Stimulated activated memory B cell treated with anti-CD40 and anti-IgM and Interleukin-4, amounts not matched to agents 10 μg/mL and 1 μg/mL and 100 μg/mL, for 72 hours (primary cell): ENCODE measurements at regions not wholly inside any gene's neighbourhood (a gene's known extent, or its start where the extent isn't known, plus 50 kb on each side); places are given as distances from the start of the nearest gene placed in this dataset.

Experiments
- ATAC-seq: fragments of 150-1000 bp; cut with Tn5 transposase; 2 replicates; pipeline ENCODE4 v1.10.0; 2021
- H3K27ac Mint-ChIP-seq: one replicate; pipeline ENCODE4 v1.8.0; 2022; ENCODE audit warnings: mild to moderate bottlenecking, mixed read lengths
- H3K27me3 Mint-ChIP-seq: one replicate; pipeline ENCODE4 v1.8.0; 2022; ENCODE audit warnings: mixed read lengths
- H3K36me3 Mint-ChIP-seq: one replicate; pipeline ENCODE4 v1.8.0; 2022; ENCODE audit warnings: mixed read lengths
- H3K4me1 Mint-ChIP-seq: one replicate; pipeline ENCODE4 v1.8.0; 2022; ENCODE audit warnings: mixed read lengths
- H3K4me3 Mint-ChIP-seq: one replicate; pipeline ENCODE4 v1.8.0; 2022; ENCODE audit warnings: mild to moderate bottlenecking, moderate library complexity, mixed read lengths
- H3K9me3 Mint-ChIP-seq: one replicate; pipeline ENCODE4 v1.8.0; 2022; ENCODE audit warnings: mixed read lengths

DNA sequence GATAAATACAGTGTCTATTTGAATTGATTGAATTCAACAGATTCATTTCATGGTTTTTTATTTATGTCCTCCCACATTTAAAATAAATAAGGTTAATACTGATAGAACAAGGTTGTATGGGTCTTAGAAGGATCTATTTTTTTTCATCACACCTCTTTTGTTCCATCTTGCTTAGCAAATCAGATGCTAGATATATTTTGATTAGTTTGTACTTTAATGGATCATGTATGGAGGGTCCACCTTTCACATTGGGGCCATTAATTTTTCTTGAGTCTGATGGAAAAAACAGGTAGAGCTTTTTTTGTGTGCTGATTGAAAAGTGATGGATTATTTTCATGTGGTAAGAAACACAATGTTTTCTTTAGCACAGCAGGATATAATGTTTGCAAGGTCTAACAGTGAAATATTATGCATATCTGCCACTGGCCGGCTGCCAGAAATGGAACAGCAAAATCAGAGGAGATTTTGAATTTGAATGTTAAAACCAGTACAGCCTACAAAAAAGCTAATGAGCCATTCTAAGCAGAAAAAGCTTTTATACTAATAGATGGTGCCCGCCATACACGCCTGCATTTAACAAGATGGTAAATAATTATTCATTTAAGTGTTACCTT, 188.1 kb upstream of the ETAA1 start:
- no peak for ATAC-seq
- H3K4me3 Mint-ChIP-seq: no peak overlapping the region
- H3K9me3 Mint-ChIP-seq: peaks cover 3% of the 10 kb centered on the region
- H3K36me3 Mint-ChIP-seq: no peaks in the 10 kb centered on the region
- no peaks in the 10 kb centered on the region for H3K4me1 Mint-ChIP-seq
- peaks cover 6% of the 10 kb centered on the region for H3K27me3 Mint-ChIP-seq
- no peak overlapping the region for H3K27ac Mint-ChIP-seq

DNA sequence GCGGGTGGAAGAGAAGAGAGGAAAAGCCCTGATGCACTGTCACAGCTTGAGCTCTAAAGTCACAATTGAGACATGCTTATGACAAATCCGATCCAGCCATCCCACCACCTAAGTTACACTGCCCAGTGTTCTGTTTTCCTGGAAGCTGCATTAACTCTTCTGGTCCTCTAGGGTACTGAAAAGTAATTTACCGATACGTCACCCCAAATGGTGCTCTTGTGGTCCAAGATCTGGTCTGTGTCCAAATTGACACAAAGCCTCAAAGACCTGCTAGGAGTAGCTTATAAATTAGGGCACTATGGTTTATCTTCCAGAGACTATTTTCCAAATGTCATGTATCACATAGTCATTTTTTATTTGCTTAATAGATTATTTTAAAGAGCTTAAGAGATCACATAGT, 186.7 kb upstream of the ETAA1 start:
- no peaks in the 10 kb centered on the region for H3K36me3 Mint-ChIP-seq
- peaks cover 19% of the 10 kb centered on the region for H3K27me3 Mint-ChIP-seq
- H3K27ac Mint-ChIP-seq: no peak overlapping the region
- H3K4me1 Mint-ChIP-seq: no peaks in the 10 kb centered on the region
- peaks cover 13% of the 10 kb centered on the region for H3K9me3 Mint-ChIP-seq
- H3K4me3 Mint-ChIP-seq: no peak overlapping the region
- ATAC-seq: no peak

DNA sequence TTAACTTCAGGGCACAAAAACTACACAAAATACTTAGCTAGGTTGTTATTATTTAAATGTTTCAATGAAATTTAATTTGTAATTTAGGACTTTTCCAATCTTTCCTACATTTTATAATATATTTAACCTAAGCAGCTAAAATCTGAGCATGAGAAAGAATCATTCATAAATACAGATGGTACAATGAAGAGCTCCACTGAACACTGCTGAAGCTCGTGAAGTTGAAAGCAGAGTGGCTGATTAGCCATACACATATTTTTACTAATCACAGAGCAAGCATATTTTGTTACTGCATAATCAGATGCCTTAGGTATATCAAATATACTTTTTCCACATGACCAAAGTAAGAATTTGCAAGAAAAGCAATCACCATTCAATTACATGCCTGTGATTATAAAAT, 184.9 kb upstream of the ETAA1 start:
- Mint-ChIP-seq H3K9me3 (peaks cover 13% of the 10 kb centered on the region), H3K36me3 (no peaks in the 10 kb centered on the region), H3K27me3 (peaks cover 19% of the 10 kb centered on the region), H3K4me3 (no peak overlapping the region), H3K27ac (no peak overlapping the region), H3K4me1 (no peaks in the 10 kb centered on the region)
- no peak for ATAC-seq

DNA sequence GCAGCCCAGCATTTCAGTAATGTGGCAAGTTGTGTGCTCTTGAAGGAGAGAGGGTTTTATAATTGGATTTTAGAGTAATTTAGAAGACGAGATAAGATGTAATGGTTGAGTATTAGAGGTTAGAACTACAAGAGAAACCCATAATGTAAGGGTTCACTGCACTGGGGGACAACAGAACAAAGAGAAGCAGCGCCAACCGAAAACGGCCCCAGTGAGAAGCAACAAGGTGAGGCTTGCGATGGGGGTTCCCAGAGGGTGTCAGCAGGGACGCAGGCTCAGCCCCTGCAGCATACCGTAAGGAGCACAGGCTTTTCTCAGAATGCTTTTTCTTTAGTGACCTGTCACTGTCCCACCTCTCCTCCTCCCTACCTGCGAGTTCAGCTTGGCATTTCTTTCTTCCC, 183.9 kb upstream of the ETAA1 start:
- peaks cover 19% of the 10 kb centered on the region for H3K27me3 Mint-ChIP-seq
- no peak overlapping the region for H3K4me3 Mint-ChIP-seq
- ATAC-seq: no peak
- H3K36me3 Mint-ChIP-seq: no peaks in the 10 kb centered on the region
- H3K4me1 Mint-ChIP-seq: no peaks in the 10 kb centered on the region
- peaks cover 13% of the 10 kb centered on the region for H3K9me3 Mint-ChIP-seq
- no peak overlapping the region for H3K27ac Mint-ChIP-seq

DNA sequence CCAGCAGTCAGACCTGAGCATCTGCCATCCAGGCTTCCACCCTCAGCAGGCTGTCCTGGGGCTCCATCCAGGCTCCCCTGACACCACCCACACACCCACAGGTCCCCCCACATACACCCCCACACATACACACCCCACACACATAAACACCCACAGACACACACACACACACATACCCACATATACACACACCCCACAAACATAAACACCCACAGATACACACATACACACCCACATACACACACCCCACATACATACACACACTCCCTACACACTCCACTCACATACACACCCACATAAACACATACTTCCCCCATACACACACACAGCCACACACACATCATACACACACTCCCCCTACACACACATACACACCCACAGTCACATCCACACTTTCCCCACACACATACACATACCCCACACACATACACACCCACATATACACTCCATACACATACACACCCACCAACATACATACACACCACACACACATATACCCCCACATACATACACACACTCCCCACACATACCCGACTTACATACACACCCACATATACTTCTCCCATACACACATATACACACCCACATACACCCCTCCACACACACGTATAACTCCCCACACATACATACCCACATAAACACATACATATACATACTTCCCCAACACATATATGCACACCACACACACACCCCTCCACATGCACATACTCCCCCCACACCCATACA, 183.3 kb upstream of the ETAA1 start:
- no peaks in the 10 kb centered on the region for H3K4me1 Mint-ChIP-seq
- H3K4me3 Mint-ChIP-seq: no peak overlapping the region
- H3K36me3 Mint-ChIP-seq: no peaks in the 10 kb centered on the region
- no peak for ATAC-seq
- H3K9me3 Mint-ChIP-seq: peaks cover 13% of the 10 kb centered on the region
- no peak overlapping the region for H3K27ac Mint-ChIP-seq
- peaks cover 19% of the 10 kb centered on the region for H3K27me3 Mint-ChIP-seq

DNA sequence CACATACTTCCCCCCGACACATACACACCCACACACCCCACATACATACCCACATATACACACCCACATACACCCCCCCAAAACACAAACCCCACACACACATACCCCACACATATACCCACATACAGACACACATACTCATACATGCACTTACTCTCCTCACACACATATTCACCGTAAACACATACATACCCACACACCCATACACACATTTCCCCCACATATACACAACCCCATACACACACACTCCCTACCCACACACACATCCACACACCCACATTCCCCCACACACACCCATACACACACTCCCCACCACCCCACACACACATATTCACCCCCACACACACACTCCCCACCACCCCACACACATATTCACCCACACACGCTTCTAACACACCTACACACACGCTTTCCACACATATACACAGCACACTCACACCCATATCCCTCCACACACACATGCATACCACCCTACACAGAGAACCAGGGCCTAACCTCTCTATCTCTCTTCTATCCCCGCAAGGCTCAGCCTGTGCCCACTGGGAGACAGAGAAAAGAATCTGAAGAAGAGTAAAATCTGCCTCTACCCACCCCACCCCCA, 182.4 kb upstream of the ETAA1 start:
- ATAC-seq: peak; percentile 29
- no peak overlapping the region for H3K27ac Mint-ChIP-seq
- H3K4me3 Mint-ChIP-seq: no peak overlapping the region
- peaks cover 13% of the 10 kb centered on the region for H3K9me3 Mint-ChIP-seq
- H3K4me1 Mint-ChIP-seq: no peaks in the 10 kb centered on the region
- no peaks in the 10 kb centered on the region for H3K36me3 Mint-ChIP-seq
- H3K27me3 Mint-ChIP-seq: peaks cover 19% of the 10 kb centered on the region

DNA sequence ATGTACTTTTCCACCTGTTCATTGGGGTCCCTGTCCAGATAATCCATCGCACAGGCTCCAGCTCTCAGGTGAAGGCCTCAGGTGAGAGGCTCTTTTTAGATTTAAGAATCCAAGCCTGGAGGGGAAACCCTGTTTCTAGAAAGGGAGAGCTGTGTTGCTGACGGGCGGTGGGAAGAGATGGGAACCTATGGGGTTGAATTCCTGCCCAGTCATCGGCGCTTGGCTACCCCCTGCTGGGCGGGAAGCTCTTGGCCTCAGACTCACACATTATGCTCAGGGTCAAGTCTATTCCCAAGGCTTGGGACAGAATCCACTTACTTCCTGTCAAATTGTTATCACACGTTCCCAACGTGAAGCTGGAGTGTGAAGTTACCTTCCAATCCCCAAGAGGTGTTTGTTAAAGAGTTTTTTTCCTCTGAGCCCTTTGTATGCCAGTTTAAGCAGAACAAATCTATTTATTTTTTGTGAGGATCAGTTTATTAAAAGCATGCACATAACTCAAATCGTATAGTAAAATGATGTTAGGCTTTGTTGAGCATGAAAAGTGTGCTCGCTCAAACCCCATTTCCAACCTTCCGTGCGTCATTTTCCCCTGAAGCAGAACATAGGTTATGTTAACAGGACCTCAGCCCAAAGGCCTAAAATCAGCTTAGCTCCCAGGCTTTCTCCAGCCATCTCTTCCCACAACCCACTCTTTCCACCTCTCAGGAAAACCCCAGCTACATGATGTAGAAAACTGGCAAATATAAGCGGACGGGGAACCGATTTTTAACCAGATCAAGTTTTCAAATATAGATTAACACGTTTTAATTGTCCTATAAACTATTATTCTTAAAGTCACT, 181.7 kb upstream of the ETAA1 start:
- Mint-ChIP-seq H3K4me3 (no peak overlapping the region), H3K9me3 (peaks cover 13% of the 10 kb centered on the region), H3K4me1 (no peaks in the 10 kb centered on the region), H3K36me3 (no peaks in the 10 kb centered on the region), H3K27me3 (peaks cover 19% of the 10 kb centered on the region), H3K27ac (no peak overlapping the region)
- no peak for ATAC-seq

DNA sequence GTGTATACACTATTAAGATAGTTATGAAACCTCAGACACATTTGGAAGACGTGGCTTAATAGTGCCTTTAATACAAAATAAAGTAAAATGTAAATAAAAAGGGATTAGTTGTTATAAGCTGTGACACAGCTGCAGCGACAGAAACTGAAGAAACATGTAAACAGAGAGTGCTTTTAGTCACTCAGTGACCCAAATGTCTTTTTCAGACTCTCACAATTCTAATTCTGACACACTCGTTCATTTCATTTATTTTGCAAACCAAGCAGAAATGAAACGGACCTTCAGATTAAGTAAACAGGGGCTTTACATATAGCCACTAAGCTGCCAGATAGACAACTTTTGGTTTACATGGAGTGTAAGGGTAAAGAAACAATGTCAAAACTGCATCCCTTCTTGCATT, 181.0 kb upstream of the ETAA1 start:
- peaks cover 19% of the 10 kb centered on the region for H3K27me3 Mint-ChIP-seq
- H3K9me3 Mint-ChIP-seq: peaks cover 13% of the 10 kb centered on the region
- H3K36me3 Mint-ChIP-seq: no peaks in the 10 kb centered on the region
- no peak overlapping the region for H3K4me3 Mint-ChIP-seq
- no peak for ATAC-seq
- H3K27ac Mint-ChIP-seq: no peak overlapping the region
- H3K4me1 Mint-ChIP-seq: no peaks in the 10 kb centered on the region

DNA sequence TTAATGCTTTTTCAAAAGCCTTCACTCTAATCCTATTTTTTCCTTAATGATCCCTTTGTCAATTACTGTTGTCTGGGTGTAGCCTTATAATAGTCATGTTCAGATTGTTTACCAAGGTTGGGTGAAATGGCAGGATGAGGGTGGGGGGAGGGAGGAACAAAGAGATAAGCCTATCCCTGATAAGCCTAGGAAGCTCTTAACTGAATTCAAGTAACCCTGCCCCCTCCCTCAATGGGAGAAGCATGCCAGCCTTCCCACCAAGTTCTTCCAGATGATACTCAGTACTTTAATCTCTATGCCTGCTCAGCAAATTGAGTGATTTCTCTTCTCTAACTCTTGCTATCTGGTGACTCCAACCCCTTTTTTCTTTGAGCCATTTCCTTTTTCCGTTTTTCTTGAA, 180.3 kb upstream of the ETAA1 start:
- Mint-ChIP-seq H3K27me3 (peaks cover 19% of the 10 kb centered on the region), H3K4me1 (no peaks in the 10 kb centered on the region), H3K9me3 (peaks cover 13% of the 10 kb centered on the region), H3K4me3 (no peak overlapping the region), H3K27ac (no peak overlapping the region), H3K36me3 (no peaks in the 10 kb centered on the region)
- no peak for ATAC-seq

DNA sequence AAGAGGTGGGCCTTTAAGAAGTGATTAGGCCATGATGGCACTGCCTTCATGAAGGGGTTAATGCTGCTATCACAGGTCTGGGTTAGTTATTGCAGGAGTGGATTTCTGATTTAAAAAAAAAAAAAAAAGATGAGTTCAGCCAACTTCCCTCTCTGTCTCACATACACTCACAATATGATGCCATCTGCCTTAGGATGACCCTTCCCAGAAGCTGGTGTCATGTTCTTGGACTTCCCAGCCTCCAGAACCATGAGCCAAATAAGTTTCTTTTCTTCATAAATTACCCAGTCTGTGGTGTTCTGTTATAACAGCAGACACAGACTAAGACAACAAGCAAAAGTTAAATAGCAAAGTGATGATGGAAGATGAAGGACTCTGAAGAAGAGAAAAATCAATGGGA, 179.7 kb upstream of the ETAA1 start:
- Mint-ChIP-seq H3K4me1 (no peaks in the 10 kb centered on the region), H3K36me3 (no peaks in the 10 kb centered on the region), H3K9me3 (peaks cover 13% of the 10 kb centered on the region), H3K4me3 (no peak overlapping the region), H3K27me3 (peaks cover 19% of the 10 kb centered on the region), H3K27ac (no peak overlapping the region)
- ATAC-seq: no peak

DNA sequence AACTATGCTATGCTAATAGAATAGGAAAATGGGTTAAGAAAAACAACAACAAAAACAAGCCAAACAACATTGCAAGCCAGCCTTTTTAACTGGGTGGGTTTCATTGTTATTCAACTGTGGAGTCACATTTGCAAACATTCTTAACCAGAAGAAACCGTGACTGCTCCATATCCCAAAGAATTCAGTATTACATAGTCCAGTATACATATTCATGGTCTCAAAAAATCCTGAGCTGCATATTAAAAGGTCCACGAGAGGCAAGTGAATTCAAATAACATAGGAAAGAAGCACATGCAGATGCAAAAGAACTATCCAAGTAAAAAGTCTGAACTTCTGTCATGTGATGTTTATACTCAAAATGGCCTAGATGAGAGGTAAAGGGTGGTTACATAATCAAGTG, 179.1 kb upstream of the ETAA1 start:
- Mint-ChIP-seq H3K4me3 (no peak overlapping the region), H3K27me3 (peaks cover 19% of the 10 kb centered on the region), H3K4me1 (no peaks in the 10 kb centered on the region)

DNA sequence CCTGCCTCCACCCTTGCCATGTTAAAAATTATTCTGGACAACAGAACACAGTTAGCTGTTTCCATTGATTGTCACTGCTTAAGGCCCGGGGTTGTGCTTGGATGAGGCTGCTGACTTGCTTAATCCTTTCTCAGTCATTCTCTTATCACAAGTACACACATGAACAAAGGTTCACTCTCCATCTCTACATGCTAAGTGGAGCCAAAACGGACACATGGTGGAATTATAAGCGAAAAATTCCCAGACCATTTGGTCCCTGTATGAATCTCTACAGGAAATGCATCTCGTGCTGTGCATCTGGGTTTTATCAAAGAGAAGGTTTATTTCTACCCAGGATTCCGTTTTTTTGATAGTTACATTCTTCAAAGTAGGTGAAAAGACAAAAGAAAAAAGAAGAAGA, 177.5 kb upstream of the ETAA1 start:
- peaks cover 3% of the 10 kb centered on the region for H3K9me3 Mint-ChIP-seq
- peaks cover 7% of the 10 kb centered on the region for H3K27me3 Mint-ChIP-seq
- H3K4me3 Mint-ChIP-seq: no peak overlapping the region
- H3K27ac Mint-ChIP-seq: no peak overlapping the region
- no peak for ATAC-seq
- no peaks in the 10 kb centered on the region for H3K4me1 Mint-ChIP-seq
- no peaks in the 10 kb centered on the region for H3K36me3 Mint-ChIP-seq

More for the DNA sequence above, 179.1 kb upstream of the ETAA1 start:
- H3K9me3 Mint-ChIP-seq: peaks cover 13% of the 10 kb centered on the region
- no peak for ATAC-seq
- H3K27ac Mint-ChIP-seq: no peak overlapping the region
- no peaks in the 10 kb centered on the region for H3K36me3 Mint-ChIP-seq

DNA sequence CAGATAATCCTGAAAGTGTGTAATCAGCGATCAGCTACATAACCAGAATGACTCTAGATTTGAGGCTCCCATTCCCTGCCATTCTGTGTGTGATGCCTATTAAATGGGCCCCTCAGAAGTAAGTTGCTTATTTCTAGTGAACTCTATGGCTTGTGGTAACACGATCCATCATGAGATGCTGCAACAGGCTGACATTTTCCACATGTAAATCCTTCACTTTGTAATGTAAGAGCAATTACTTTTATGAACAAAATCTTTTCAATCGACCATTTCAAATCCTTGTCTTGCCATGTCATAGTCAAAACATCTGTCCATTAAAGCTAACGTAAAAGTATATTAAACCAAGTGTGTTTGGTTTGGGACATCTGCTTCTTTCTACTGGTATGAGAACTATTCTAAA, 175.9 kb upstream of the ETAA1 start:
- Mint-ChIP-seq H3K4me1 (no peaks in the 10 kb centered on the region), H3K9me3 (no peaks in the 10 kb centered on the region), H3K4me3 (no peak overlapping the region), H3K27me3 (no peaks in the 10 kb centered on the region), H3K27ac (no peak overlapping the region), H3K36me3 (no peaks in the 10 kb centered on the region)
- no peak for ATAC-seq

DNA sequence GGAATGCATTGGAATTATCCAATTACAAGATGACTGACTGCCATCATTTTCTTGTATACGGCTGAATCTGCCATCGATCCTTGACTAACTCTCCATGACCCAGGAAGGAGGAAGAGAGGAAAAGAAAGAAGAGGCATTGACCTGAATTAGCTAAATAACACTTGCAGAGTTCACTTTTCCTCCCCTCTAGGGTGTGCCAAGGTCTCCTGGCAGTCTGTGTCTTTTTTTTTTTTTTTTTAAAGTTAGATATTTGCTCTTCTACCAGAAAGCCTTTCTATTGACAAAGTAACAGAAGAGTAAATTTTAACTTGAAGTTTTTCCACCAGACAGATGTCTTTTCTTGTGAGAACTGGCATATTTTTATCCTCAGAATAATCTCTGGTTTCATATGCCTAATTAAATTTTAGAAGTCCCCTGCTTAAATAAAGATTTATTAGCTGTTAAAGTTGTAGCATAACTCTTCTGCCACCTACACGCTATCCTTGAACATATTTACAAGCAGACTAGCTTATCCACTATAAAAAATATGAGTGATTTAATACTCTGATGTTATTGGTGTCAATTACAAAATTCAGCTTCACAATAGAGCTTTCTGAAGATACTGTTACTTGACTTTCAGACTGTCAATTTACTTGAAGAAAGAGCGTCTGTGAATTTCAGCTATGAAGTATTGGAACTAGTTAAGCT, 171.7 kb upstream of the ETAA1 start:
- H3K9me3 Mint-ChIP-seq: no peaks in the 10 kb centered on the region
- no peak for ATAC-seq
- H3K4me3 Mint-ChIP-seq: no peak overlapping the region
- no peaks in the 10 kb centered on the region for H3K4me1 Mint-ChIP-seq
- no peaks in the 10 kb centered on the region for H3K27me3 Mint-ChIP-seq
- no peak overlapping the region for H3K27ac Mint-ChIP-seq
- no peaks in the 10 kb centered on the region for H3K36me3 Mint-ChIP-seq

DNA sequence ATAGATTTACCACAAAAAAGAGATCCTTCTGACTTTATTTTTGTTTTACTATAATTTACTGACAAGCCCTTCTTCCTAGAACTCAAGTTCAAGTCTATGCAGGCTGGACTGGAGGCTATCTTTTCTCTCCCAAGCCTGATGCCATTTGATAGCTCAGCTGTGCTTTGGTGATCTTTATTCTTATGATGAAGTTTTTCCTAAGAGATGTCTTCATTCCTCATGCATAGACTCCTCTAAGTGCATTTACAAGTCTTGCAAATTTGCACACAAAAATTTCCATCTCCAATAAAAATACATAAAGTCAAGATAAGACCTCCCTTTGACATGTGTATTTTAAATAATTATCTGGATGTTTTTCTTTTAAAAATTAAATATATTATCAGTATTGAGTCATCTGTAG, 167.4 kb upstream of the ETAA1 start:
- no peaks in the 10 kb centered on the region for H3K4me1 Mint-ChIP-seq
- no peak overlapping the region for H3K27ac Mint-ChIP-seq
- no peaks in the 10 kb centered on the region for H3K27me3 Mint-ChIP-seq
- ATAC-seq: no peak
- H3K4me3 Mint-ChIP-seq: no peak overlapping the region
- no peaks in the 10 kb centered on the region for H3K36me3 Mint-ChIP-seq
- H3K9me3 Mint-ChIP-seq: no peaks in the 10 kb centered on the region
